IMR-90 (cell line): ENCODE measurements at regions not wholly inside any gene's neighbourhood (a gene's known extent, or its start where the extent isn't known, plus 50 kb on each side); places are given as distances from the start of the nearest gene placed in this dataset.
A peak's percentile ranks its signal among the peaks of the same experiment; 100 is the strongest.

Experiments
- ATAC-seq: fragments of 200-7000 bp; cut with Tn5 transposase; 2 replicates; pipeline ENCODE4 v1.9.1; 2020; ENCODE audit warnings: low read depth, mild to moderate bottlenecking, moderate library complexity
- BruUV-seq: library from RNA; stranded (reverse); fragments of 400-500 nt; replicated peaks from 2 replicates; lab custom pipeline; 2021; lab: Mats Ljungman, UMichigan
- CTCF ChIA-PET: fragments of 300-600 bp; formaldehyde crosslinking; extraction: SDS; loops from one replicate; lab custom pipeline; 2021; ENCODE audit warnings: antibody characterized with exemption; lab: Yijun Ruan, JAX
- POLR2A ChIA-PET: fragments of 300-600 bp; sonication (Branson Sonifier 250); formaldehyde crosslinking; loops from one replicate; lab custom pipeline; 2022; ENCODE audit warnings: antibody characterized with exemption; ENCODE audit not compliant: unreplicated experiment; lab: Charles Lee
- DNase-seq: peaks from one replicate; pipeline ENCODE4 v3.0.0; 2013
- H2AFZ ChIP-seq: replicated peaks from 2 replicates; pipeline ENCODE3; 2013; ENCODE audit warnings: low read length, mild to moderate bottlenecking; ENCODE audit not compliant: poor library complexity
- H2AK5ac ChIP-seq: 2 replicates; pipeline ENCODE4 v1.6.1; 2013; ENCODE audit warnings: low read depth, low read length, inconsistent platforms
- H2AK9ac ChIP-seq: replicated peaks from 2 replicates; pipeline ENCODE3; 2013; ENCODE audit warnings: mild to moderate bottlenecking, low read depth, low read length, moderate library complexity; ENCODE audit not compliant: poor library complexity
- H2BK120ac ChIP-seq: 2 replicates; pipeline ENCODE4 v1.6.1; 2013; ENCODE audit warnings: low read depth, low read length, inconsistent platforms
- H2BK15ac ChIP-seq: 3 replicates; pipeline ENCODE4 v1.6.1; 2013; ENCODE audit warnings: low read depth, low read length, inconsistent platforms
- H2BK20ac ChIP-seq: 2 replicates; pipeline ENCODE4 v1.6.1; 2013; ENCODE audit warnings: low read depth, mild to moderate bottlenecking, inconsistent platforms, low read length, moderate library complexity
- H2BK5ac ChIP-seq: 2 replicates; pipeline ENCODE4 v1.6.1; 2013; ENCODE audit warnings: mild to moderate bottlenecking, low read depth, low read length, inconsistent platforms; ENCODE audit not compliant: poor library complexity, severe bottlenecking
- H3K14ac ChIP-seq: replicated peaks from 2 replicates; pipeline ENCODE4 v1.6.1; 2013; ENCODE audit warnings: low read depth, low read length, inconsistent platforms
- H3K18ac ChIP-seq: 2 replicates; pipeline ENCODE4 v1.6.1; 2013; ENCODE audit warnings: low read depth, low read length, control low read depth
- H3K23ac ChIP-seq: 2 replicates; pipeline ENCODE4 v1.6.1; 2013; ENCODE audit warnings: low read depth, low read length, inconsistent platforms
- H3K27ac ChIP-seq: 2 replicates; pipeline ENCODE4 v1.5.1; 2013; ENCODE audit warnings: mild to moderate bottlenecking, control low read depth, low read length; ENCODE audit not compliant: insufficient read depth
- H3K27me3 ChIP-seq: 2 replicates; pipeline ENCODE4 v1.6.1; 2013; ENCODE audit warnings: low read length; ENCODE audit not compliant: control insufficient read depth, insufficient read depth
- H3K36me3 ChIP-seq: 2 replicates; pipeline ENCODE4 v1.6.1; 2013; ENCODE audit warnings: low read length, mixed read lengths; ENCODE audit not compliant: control insufficient read depth, insufficient read depth
- H3K4ac ChIP-seq: 2 replicates; pipeline ENCODE4 v1.6.1; 2013; ENCODE audit warnings: low read depth, low read length, inconsistent platforms
- H3K4me1 ChIP-seq: 2 replicates; pipeline ENCODE4 v1.6.1; 2013; ENCODE audit warnings: low read length, mixed read lengths; ENCODE audit not compliant: control insufficient read depth, insufficient read depth
- H3K4me2 ChIP-seq: 2 replicates; pipeline ENCODE4 v1.6.1; 2013; ENCODE audit warnings: low read depth, mild to moderate bottlenecking, control low read depth, low read length, moderate library complexity
- H3K4me3 ChIP-seq: 2 replicates; pipeline ENCODE4 v1.5.1; 2013; ENCODE audit warnings: low read depth, mild to moderate bottlenecking, control low read depth, low read length, moderate library complexity; ENCODE audit not compliant: insufficient read depth
- H3K56ac ChIP-seq: 2 replicates; pipeline ENCODE4 v1.6.1; 2013; ENCODE audit warnings: low read length, inconsistent platforms; ENCODE audit not compliant: insufficient read depth; ENCODE audit errors: extremely low read depth
- H3K79me1 ChIP-seq, 2 experiments: 2 replicates each; pipeline ENCODE4 v1.6.1; 2013; ENCODE audit warnings: low read length in 2 of 2, inconsistent platforms in 1 of 2, low read depth in 1 of 2
- H3K9ac ChIP-seq: 2 replicates; pipeline ENCODE4 v1.6.1; 2013; ENCODE audit warnings: low read depth, low read length, control low read depth
- H3K9me1 ChIP-seq: 2 replicates; pipeline ENCODE4 v1.6.1; 2013; ENCODE audit warnings: low read length, inconsistent platforms; ENCODE audit not compliant: insufficient read depth
- H3K9me3 ChIP-seq: 2 replicates; pipeline ENCODE4 v1.6.1; 2013; ENCODE audit warnings: low read length; ENCODE audit not compliant: control insufficient read depth, insufficient read depth
- H4K20me1 ChIP-seq: 2 replicates; pipeline ENCODE4 v1.6.1; 2013; ENCODE audit warnings: low read length, inconsistent platforms; ENCODE audit not compliant: insufficient read depth
- H4K5ac ChIP-seq: 2 replicates; pipeline ENCODE4 v1.6.1; 2013; ENCODE audit warnings: mild to moderate bottlenecking, low read depth, low read length, control low read depth
- H4K8ac ChIP-seq, 2 experiments: 2 replicates each; pipeline ENCODE4 v1.6.1; 2013; ENCODE audit warnings: low read depth in 2 of 2, low read length in 2 of 2, control low read depth in 1 of 2, inconsistent platforms in 1 of 2
- H4K91ac ChIP-seq: 2 replicates; pipeline ENCODE4 v1.6.1; 2013; ENCODE audit warnings: low read depth, low read length, inconsistent platforms; ENCODE audit not compliant: insufficient read depth
- BHLHE40 ChIP-seq: fragments of 150-350 bp; IDR thresholded peaks from 2 replicates; pipeline ENCODE4 v1.6.1; 2016; ENCODE audit warnings: mild to moderate bottlenecking, low read depth, low read length
- CEBPB ChIP-seq: IDR thresholded peaks from 2 replicates; pipeline ENCODE4 v1.6.1; 2012; ENCODE audit warnings: low read depth, low read length, improper control_type of control experiment
- CHD1 ChIP-seq: IDR thresholded peaks from 2 replicates; pipeline ENCODE4 v1.6.1; 2012; ENCODE audit warnings: low read depth, low read length, improper control_type of control experiment
- CTCF ChIP-seq: conservative IDR thresholded peaks from 2 replicates; pipeline ENCODE4 v1.5.1; 2012; ENCODE audit warnings: mild to moderate bottlenecking, low read depth, low read length, improper control_type of control experiment
- ELK1 ChIP-seq: fragments of 150-350 bp; IDR thresholded peaks from 2 replicates; pipeline ENCODE4 v1.6.1; 2016; ENCODE audit warnings: low read depth, mild to moderate bottlenecking, low read length, moderate library complexity, borderline replicate concordance
- MAZ ChIP-seq: IDR thresholded peaks from 2 replicates; pipeline ENCODE4 v1.6.1; 2012; ENCODE audit warnings: low read depth, mild to moderate bottlenecking, low read length, improper control_type of control experiment, moderate library complexity, borderline replicate concordance
- MXI1 ChIP-seq: IDR thresholded peaks from 2 replicates; pipeline ENCODE4 v1.6.1; 2012; ENCODE audit warnings: low read depth, mild to moderate bottlenecking, low read length, moderate library complexity, borderline replicate concordance
- POLR2A ChIP-seq: IDR thresholded peaks from 2 replicates; pipeline ENCODE4 v1.6.1; 2012; ENCODE audit warnings: mild to moderate bottlenecking, low read depth, low read length
- RAD21 ChIP-seq: IDR thresholded peaks from 2 replicates; pipeline ENCODE4 v1.6.1; 2012; ENCODE audit warnings: low read length, improper control_type of control experiment
- RCOR1 ChIP-seq: IDR thresholded peaks from 2 replicates; pipeline ENCODE4 v1.6.1; 2012; ENCODE audit warnings: mild to moderate bottlenecking, low read length, improper control_type of control experiment; ENCODE audit not compliant: insufficient replicate concordance
- RFX5 ChIP-seq: IDR thresholded peaks from 2 replicates; pipeline ENCODE4 v1.8.0; 2012; ENCODE audit warnings: low read depth, mild to moderate bottlenecking, low read length, moderate library complexity
- SMC3 ChIP-seq: fragments of 150-350 bp; IDR thresholded peaks from 2 replicates; pipeline ENCODE4 v1.6.1; 2016; ENCODE audit warnings: low read depth, mild to moderate bottlenecking, antibody characterized with exemption, low read length, moderate library complexity
- WGBS, 2 experiments: methylation state at CpG; one replicate each; pipeline versions ENCODE4 v1.1.5 to v1.1.7; 2013; ENCODE audit warnings: missing lambda C conversion rate in 2 of 2; ENCODE audit not compliant: insufficient read length in 1 of 2; ENCODE audit errors: extremely low coverage in 2 of 2; 5-methylcytosine and 5-hydroxymethylcytosine counted together
- dilution Hi-C: fragments of 300-500 bp; cut with HindIII; formaldehyde crosslinking; loops from one replicate; pipeline ENCODE4 v1.14.3; 2018; ENCODE audit warnings: low sequenced_read_pairs; ENCODE audit not compliant: unreplicated experiment
- in situ Hi-C: fragments of 300-500 bp; cut with MboI; formaldehyde crosslinking; loops from 3 replicates; pipeline ENCODE4 v1.14.3; 2019; ENCODE audit warnings: low sequenced_read_pairs, inconsistent platforms, mixed read lengths
- intact Hi-C: fragments of 100-400 bp; cut with micrococcal nuclease; formaldehyde crosslinking; loops from 2 replicates; pipeline ENCODE4 v1.10.0; 2022

GRCh38 chr17:77435272-77436057 is 294.7 kb downstream of the SEC14L1 start:
- Histone ChIP-seq H3K18ac (peak overlapping the region; percentile 3; the same call in 1 of the 2 replicates), H3K4me3 (no peak overlapping the region), H3K23ac (peak overlapping the region; percentile 41), H2BK120ac (no peak overlapping the region), H4K5ac (no peak overlapping the region), H3K9me3 (no peaks in the 10 kb centered on the region), H3K27me3 (no peaks in the 10 kb centered on the region), H3K9me1 (peaks cover 36% of the 10 kb centered on the region), H3K79me1 (peaks cover 52 to 97% of the 10 kb centered on the region in 2 experiments), H2AK5ac (peak overlapping the region; percentile 70), H2BK20ac (0 out of 2 replicates have a peak overlapping the region, but pooled peaks have one; percentile 21), H2BK15ac (no peak overlapping the region; the same call in 2 of the 3 replicates), H4K20me1 (peaks cover 88% of the 10 kb centered on the region), H2AK9ac (peak overlapping the region; percentile 7), H3K9ac (peak overlapping the region; percentile 5; the same call in 1 of the 2 replicates), H2BK5ac (peak overlapping the region; percentile 2), H3K4ac (peak overlapping the region; percentile 63), H3K36me3 (peaks cover 16% of the 10 kb centered on the region; the same call in 1 of the 2 replicates), H4K8ac (peak overlapping the region in 1 of 2 experiments; percentile 3; a peak in 1 of 4 replicates), H3K27ac (peak overlapping the region; percentile 27; the same call in 1 of the 2 replicates), H3K4me2 (peak overlapping the region; percentile 2; the same call in 1 of the 2 replicates), H3K4me1 (peaks cover 55% of the 10 kb centered on the region), H2AFZ (no peak overlapping the region), H3K56ac (no peak overlapping the region), H3K14ac (peak overlapping the region; percentile 47), H4K91ac (peak overlapping the region; percentile 0; the same call in 1 of the 2 replicates)
- ATAC-seq (no peak), DNase-seq (no peak)
- ChIA-PET POLR2A (interaction anchor here (0.7 kb wide), 1 partner anchor 65 kb away, joined by 6 read pairs; no protein-coding TSS in a partner anchor), CTCF (interaction anchor here (0.8 kb wide), 1 partner anchor 16 kb away, joined by 3 read pairs; no protein-coding TSS in a partner anchor)
- no TSS peak for BruUV-seq
- dilution Hi-C loops: no loop called here
- in situ Hi-C loops: no loop called here
- TF ChIP-seq BHLHE40 (no peak), POLR2A (no peak), RFX5 (no peak), RAD21 (no peak), CEBPB (no peak), MXI1 (no peak), SMC3 (no peak), ELK1 (no peak), CTCF (no peak), CHD1 (no peak), MAZ (no peak), RCOR1 (no peak)
- intact Hi-C loops: no loop called here
- WGBS, 2 experiments: 74% methylated on average over 4 of the region's 24 CpGs; no CpG with 5 or more reads in 1 of the 2 experiments
